ENCODE measurements at regions not wholly inside any gene's neighbourhood (a gene's known extent, or its start where the extent isn't known, plus 50 kb on each side); places are given as distances from the start of the nearest gene placed in this dataset.

- no peak for TF ChIP-seq CHD7 (IDR thresholded peaks at IDR 0.05; ENCODE audit: insufficient replicate concordance, low read length)
- no peak for TF ChIP-seq SIX5 (IDR thresholded peaks at IDR 0.05; ENCODE audit: low read depth, low read length)
- TF ChIP-seq POU5F1 (IDR thresholded peaks at IDR 0.05; ENCODE audit: low read depth, low read length) = no peak
- TF ChIP-seq HDAC6 (IDR thresholded peaks at IDR 0.05; ENCODE audit: low read depth, low read length) = no peak
- no peak for TF ChIP-seq JUND (IDR thresholded peaks at IDR 0.05; ENCODE audit: low read length)
- TF ChIP-seq RXRA (IDR thresholded peaks at IDR 0.05; ENCODE audit: insufficient read depth, low read depth, low read length) = no peak
- TF ChIP-seq MAFK (IDR thresholded peaks at IDR 0.05; ENCODE audit: low read depth, low read length) = no peak
- no peak for TF ChIP-seq POLR2AphosphoS5 (IDR thresholded peaks at IDR 0.05; ENCODE audit: low read depth, low read length)
- TF ChIP-seq E2F6 (IDR thresholded peaks at IDR 0.05) = no peak
- TF ChIP-seq SIN3A (conservative IDR thresholded peaks at IDR 0.05 in 1 of 2, IDR thresholded peaks at IDR 0.05 in 1 of 2; ENCODE audit: low read depth in 1 of 2, low read length in 2 of 2) = no peak
- no peak for TF ChIP-seq JUN (IDR thresholded peaks at IDR 0.05; ENCODE audit: low read depth, low read length)
- TF ChIP-seq YY1 (IDR thresholded peaks at IDR 0.05; ENCODE audit: low read depth, low read length) = no peak
- no peak for TF ChIP-seq BRCA1 (IDR thresholded peaks at IDR 0.05; ENCODE audit: low read depth, low read length)
Measured at GRCh38 chr1:219358080-219358479, 184.4 kb downstream of the LYPLAL1 start (continued).
